ENCODE measurements at regions not wholly inside any gene's neighbourhood (a gene's known extent, or its start where the extent isn't known, plus 50 kb on each side); places are given as distances from the start of the nearest gene placed in this dataset.

- no peak for DNase-seq (ENCODE audit: low read depth, low spot score)
Observed at GRCh38 chr9:90088856-90089255, 484.0 kb downstream of the GADD45G start.

GRCh38 chr9:90090997-90091396 is 486.2 kb downstream of the GADD45G start:
- no peak for DNase-seq (ENCODE audit: low read depth, low spot score)

GRCh38 chr9:90092508-90092907 is 487.7 kb downstream of the GADD45G start:
- DNase-seq (ENCODE audit: low read depth, low spot score): no peak

GRCh38 chr9:90095682-90096081 is 490.9 kb downstream of the GADD45G start:
- no peak for DNase-seq (ENCODE audit: low read depth, low spot score)

- DNase-seq (ENCODE audit: low read depth, low spot score): no peak
Observed at GRCh38 chr9:90097237-90097636, 492.4 kb downstream of the GADD45G start.

- no peak for DNase-seq (ENCODE audit: low read depth, low spot score)
Observed at GRCh38 chr9:90098408-90098807, 493.6 kb downstream of the GADD45G start.

- DNase-seq (ENCODE audit: low read depth, low spot score): no peak
Observed at GRCh38 chr9:90099262-90099963, 494.6 kb downstream of the GADD45G start.

GRCh38 chr9:90100014-90100413 is 495.2 kb downstream of the GADD45G start:
- DNase-seq (ENCODE audit: low read depth, low spot score): no peak

- DNase-seq (ENCODE audit: low read depth, low spot score): peak; percentile 37
Observed at GRCh38 chr9:90102292-90102901, 497.6 kb downstream of the GADD45G start.

GRCh38 chr9:90103771-90104170 is 499.0 kb downstream of the GADD45G start:
- no peak for DNase-seq (ENCODE audit: low read depth, low spot score)

GRCh38 chr9:90105773-90106172 is 501.0 kb downstream of the GADD45G start:
- DNase-seq (ENCODE audit: low read depth, low spot score): no peak

GRCh38 chr9:90107040-90107725 is 502.4 kb downstream of the GADD45G start:
- no peak for DNase-seq (ENCODE audit: low read depth, low spot score)

- no peak for DNase-seq (ENCODE audit: low read depth, low spot score)
Observed at GRCh38 chr9:90107726-90108655, 503.2 kb downstream of the GADD45G start.

GRCh38 chr9:90112788-90113187 is 508.0 kb downstream of the GADD45G start:
- no peak for DNase-seq (ENCODE audit: low read depth, low spot score)

- no peak for DNase-seq (ENCODE audit: low read depth, low spot score)
Observed at GRCh38 chr9:90114641-90115425, 510.0 kb downstream of the GADD45G start.

- no peak for DNase-seq (ENCODE audit: low read depth, low spot score)
Observed at GRCh38 chr9:90121762-90122161, 517.0 kb downstream of the GADD45G start.

- no peak for DNase-seq (ENCODE audit: low read depth, low spot score)
Observed at GRCh38 chr9:90124961-90125360, 517.7 kb downstream of the DIRAS2 start.

- DNase-seq (ENCODE audit: low read depth, low spot score): no peak
Observed at GRCh38 chr9:90127923-90128322, 514.7 kb downstream of the DIRAS2 start.

GRCh38 chr9:90128587-90129190 is 513.9 kb downstream of the DIRAS2 start:
- no peak for DNase-seq (ENCODE audit: low read depth, low spot score)

GRCh38 chr9:90129446-90129845 is 513.2 kb downstream of the DIRAS2 start:
- no peak for DNase-seq (ENCODE audit: low read depth, low spot score)

GRCh38 chr9:90131568-90131967 is 511.1 kb downstream of the DIRAS2 start:
- no peak for DNase-seq (ENCODE audit: low read depth, low spot score)
